NCI-H1436 treated with DMSO at 0.1 percent for 48 hours (cell line): ENCODE measurements at regions not wholly inside any gene's neighbourhood (a gene's known extent, or its start where the extent isn't known, plus 50 kb on each side); places are given as distances from the start of the nearest gene placed in this dataset.
A peak's percentile ranks its signal among the peaks of the same experiment; 100 is the strongest.
"Not testable (repeated sequence)": the region's sequence is repeated elsewhere in the genome, so short reads cannot be mapped to it uniquely, and the experiment has no call there.

Experiments used
- DNase-seq: peaks from one replicate; lab custom pipeline; 2025; lab: John Stamatoyannopoulos, UW

GRCh38 chr10:130261766-130262165 is 125.6 kb downstream of the GLRX3 start:
- DNase-seq, result no peak

- DNase-seq, result no peak
These were observed 127.1 kb downstream of the GLRX3 start for GRCh38 chr10:130263289-130263688.

- no peak for DNase-seq
These were observed 129.4 kb downstream of the GLRX3 start for GRCh38 chr10:130265542-130265941.

- no peak for DNase-seq
These were observed 146.5 kb downstream of the GLRX3 start for GRCh38 chr10:130282492-130283218.

- DNase-seq, result no peak
These were observed 147.0 kb downstream of the GLRX3 start for GRCh38 chr10:130283219-130283545.

- not testable (repeated sequence) for DNase-seq
These were observed 159.6 kb downstream of the GLRX3 start for GRCh38 chr10:130295761-130296160.

GRCh38 chr10:130300608-130301020 is 164.4 kb downstream of the GLRX3 start:
- DNase-seq, result no peak

GRCh38 chr10:130301021-130301892 is 165.1 kb downstream of the GLRX3 start:
- DNase-seq, result peak; percentile 54

- no peak for DNase-seq
These were observed 190.8 kb downstream of the GLRX3 start for GRCh38 chr10:130326954-130327353.

- no peak for DNase-seq
These were observed 193.6 kb downstream of the GLRX3 start for GRCh38 chr10:130329792-130330191.

- no peak for DNase-seq
These were observed 197.0 kb downstream of the GLRX3 start for GRCh38 chr10:130333185-130333584.

- no peak for DNase-seq
These were observed 199.1 kb downstream of the GLRX3 start for GRCh38 chr10:130335336-130335735.

GRCh38 chr10:130336617-130337304 is 200.6 kb downstream of the GLRX3 start:
- DNase-seq, result no peak

GRCh38 chr10:130337305-130337640 is 201.1 kb downstream of the GLRX3 start:
- no peak for DNase-seq

- DNase-seq, result no peak
These were observed 201.8 kb downstream of the GLRX3 start for GRCh38 chr10:130337696-130338635.

- DNase-seq, result no peak
These were observed 202.4 kb downstream of the GLRX3 start for GRCh38 chr10:130338636-130339024.

- no peak for DNase-seq
These were observed 202.9 kb downstream of the GLRX3 start for GRCh38 chr10:130339091-130339490.

GRCh38 chr10:130339911-130340310 is 203.7 kb downstream of the GLRX3 start:
- no peak for DNase-seq

- no peak for DNase-seq
These were observed 204.6 kb downstream of the GLRX3 start for GRCh38 chr10:130340816-130341215.

GRCh38 chr10:130341356-130341755 is 205.2 kb downstream of the GLRX3 start:
- DNase-seq, result no peak

GRCh38 chr10:130345728-130346127 is 209.5 kb downstream of the GLRX3 start:
- DNase-seq, result no peak

- DNase-seq, result no peak
These were observed 214.8 kb downstream of the GLRX3 start for GRCh38 chr10:130350996-130351395.
